Fibroblast of lung (primary cell): ENCODE measurements at regions not wholly inside any gene's neighbourhood (a gene's known extent, or its start where the extent isn't known, plus 50 kb on each side); places are given as distances from the start of the nearest gene placed in this dataset.

ENCODE experiments used
- DNase-seq, 2 donors: peaks; one replicate each; pipeline versions ENCODE4 v3.0.0 to v3.0.0-alpha.2; 2010; ENCODE audit warnings: low read depth in 2 of 2
- H2AFZ ChIP-seq: 2 replicates; pipeline ENCODE4 v1.5.1; 2012; ENCODE audit warnings: low read length, control low read depth, inconsistent platforms
- H3K27ac ChIP-seq: 2 replicates; pipeline ENCODE4 v1.5.1; 2011; ENCODE audit warnings: low read length, control low read depth; ENCODE audit not compliant: insufficient read depth
- H3K27me3 ChIP-seq: 2 replicates; pipeline ENCODE4 v1.5.1; 2011; ENCODE audit warnings: mild to moderate bottlenecking, low read length; ENCODE audit not compliant: control insufficient read depth, insufficient read depth
- H3K36me3 ChIP-seq: 2 replicates; pipeline ENCODE4 v1.5.1; 2011; ENCODE audit warnings: low read length; ENCODE audit not compliant: control insufficient read depth, insufficient read depth
- H3K4me1 ChIP-seq: 2 replicates; pipeline ENCODE4 v1.5.1; 2011; ENCODE audit warnings: low read length; ENCODE audit not compliant: control insufficient read depth, insufficient read depth; ENCODE audit errors: extremely low read depth
- H3K4me2 ChIP-seq: 2 replicates; pipeline ENCODE4 v1.5.1; 2011; ENCODE audit warnings: low read length, control low read depth; ENCODE audit not compliant: insufficient read depth; ENCODE audit errors: extremely low read depth
- H3K4me3 ChIP-seq, 4 experiments: fragments of 200-600 bp in 1 of 4; sonication (generic) in 1 of 4; replicated peaks in 1 of 4; 2 replicates each; pipeline ENCODE4 v1.5.1; 2011 to 2016; ENCODE audit warnings: low read length in 4 of 4, low read depth in 3 of 4, mild to moderate bottlenecking in 3 of 4, control low read depth in 2 of 4, inconsistent platforms in 1 of 4, mixed read lengths in 1 of 4; ENCODE audit not compliant: insufficient read depth in 1 of 4; ENCODE audit errors: control extremely low read depth in 1 of 4
- H3K79me2 ChIP-seq: 2 replicates; pipeline ENCODE4 v1.5.1; 2012; ENCODE audit warnings: mild to moderate bottlenecking, low read length, inconsistent platforms; ENCODE audit not compliant: control insufficient read depth, insufficient read depth
- H3K9ac ChIP-seq: 2 replicates; pipeline ENCODE4 v1.5.1; 2011; ENCODE audit warnings: mild to moderate bottlenecking, low read length, control low read depth; ENCODE audit not compliant: insufficient read depth
- H3K9me3 ChIP-seq: 2 replicates; pipeline ENCODE4 v1.5.1; 2012; ENCODE audit warnings: low read depth, low read length; ENCODE audit not compliant: control insufficient read depth, insufficient read depth
- H4K20me1 ChIP-seq: 2 replicates; pipeline ENCODE4 v1.5.1; 2011; ENCODE audit warnings: low read length; ENCODE audit not compliant: control insufficient read depth, insufficient read depth; ENCODE audit errors: extremely low read depth
- CTCF ChIP-seq, 2 donors: IDR thresholded peaks in 1 of 2; conservative IDR thresholded peaks in 1 of 2; 1 replicate in 1 of 2; 2 replicates in 1 of 2; pipeline ENCODE4 v1.5.1; 2011 to 2012; ENCODE audit warnings: low read length in 2 of 2, control low read depth in 1 of 2, inconsistent platforms in 1 of 2, low read depth in 1 of 2, mild to moderate bottlenecking in 1 of 2
- EZH2 ChIP-seq: IDR thresholded peaks from 2 replicates; pipeline ENCODE4 v1.5.1; 2012; ENCODE audit warnings: low read length, control low read depth, mild to moderate bottlenecking; ENCODE audit errors: missing control alignments

- DNase-seq: no peak
- Histone ChIP-seq H3K4me1 (peaks cover 3% of the 10 kb centered on the region), H3K4me2 (no peak overlapping the region)
These were observed 337.9 kb upstream of the DYNLRB2 start for GRCh38 chr16:80202831-80203413.

GRCh38 chr16:80200079-80200478, 340.7 kb upstream of the DYNLRB2 start:
- DNase-seq: no peak

More at GRCh38 chr16:80202831-80203413, 337.9 kb upstream of the DYNLRB2 start:
- Histone ChIP-seq H3K27ac (no peak overlapping the region), H3K9me3 (no peaks in the 10 kb centered on the region), H3K36me3 (no peaks in the 10 kb centered on the region), H3K27me3 (no peaks in the 10 kb centered on the region), H3K79me2 (no peaks in the 10 kb centered on the region), H3K4me3 (no peak overlapping the region), H3K9ac (no peak overlapping the region), H2AFZ (no peak overlapping the region), H4K20me1 (no peaks in the 10 kb centered on the region)
- no peak for TF ChIP-seq EZH2
- no peak for TF ChIP-seq CTCF (conservative IDR thresholded peaks at IDR 0.05 in 1 of 2, IDR thresholded peaks at IDR 0.05 in 1 of 2; ENCODE audit: low read depth in 1 of 2, low read length in 2 of 2)

GRCh38 chr16:80199614-80200013, 341.2 kb upstream of the DYNLRB2 start:
- Histone ChIP-seq H3K4me1 (peaks cover 3% of the 10 kb centered on the region), H3K27ac (no peak overlapping the region), H3K79me2 (no peaks in the 10 kb centered on the region), H3K9me3 (no peaks in the 10 kb centered on the region), H2AFZ (no peak overlapping the region), H4K20me1 (no peaks in the 10 kb centered on the region), H3K27me3 (no peaks in the 10 kb centered on the region), H3K9ac (no peak overlapping the region), H3K36me3 (no peaks in the 10 kb centered on the region), H3K4me3 (no peak overlapping the region), H3K4me2 (no peak overlapping the region)
- TF ChIP-seq EZH2 (no peak), CTCF (conservative IDR thresholded peaks at IDR 0.05 in 1 of 2, IDR thresholded peaks at IDR 0.05 in 1 of 2; ENCODE audit: low read depth in 1 of 2, low read length in 2 of 2) (no peak)
- DNase-seq: no peak

More at GRCh38 chr16:80200079-80200478, 340.7 kb upstream of the DYNLRB2 start:
- H3K9me3 ChIP-seq: no peaks in the 10 kb centered on the region
- H3K4me1 ChIP-seq: peaks cover 3% of the 10 kb centered on the region
- H3K79me2 ChIP-seq: no peaks in the 10 kb centered on the region
- no peak overlapping the region for H3K4me2 ChIP-seq
- H3K27ac ChIP-seq: no peak overlapping the region
- no peaks in the 10 kb centered on the region for H3K27me3 ChIP-seq
- no peak overlapping the region for H3K9ac ChIP-seq
- H3K4me3 ChIP-seq: no peak overlapping the region
- no peaks in the 10 kb centered on the region for H3K36me3 ChIP-seq
- H2AFZ ChIP-seq: no peak overlapping the region
- H4K20me1 ChIP-seq: no peaks in the 10 kb centered on the region
- no peak for TF ChIP-seq EZH2
- no peak for TF ChIP-seq CTCF (conservative IDR thresholded peaks at IDR 0.05 in 1 of 2, IDR thresholded peaks at IDR 0.05 in 1 of 2; ENCODE audit: low read depth in 1 of 2, low read length in 2 of 2)
